Endothelial cell (in vitro differentiated cells): ENCODE measurements at regions not wholly inside any gene's neighbourhood (a gene's known extent, or its start where the extent isn't known, plus 50 kb on each side); places are given as distances from the start of the nearest gene placed in this dataset.

Experiments used
- DNase-seq: peaks from one replicate; pipeline ENCODE4 v3.0.0; 2021; ENCODE audit warnings: low spot score
- H3K27ac Mint-ChIP-seq: one replicate; pipeline ENCODE4 v1.8.0; 2021; ENCODE audit warnings: mixed read lengths, inconsistent platforms; ENCODE audit not compliant: unreplicated experiment
- H3K27me3 Mint-ChIP-seq: one replicate; pipeline ENCODE4 v1.8.0; 2021; ENCODE audit warnings: mild to moderate bottlenecking, moderate library complexity, mixed read lengths, inconsistent platforms; ENCODE audit not compliant: unreplicated experiment
- H3K36me3 Mint-ChIP-seq: one replicate; pipeline ENCODE4 v1.8.0; 2021; ENCODE audit warnings: mild to moderate bottlenecking, low read depth, mixed read lengths, inconsistent platforms; ENCODE audit not compliant: unreplicated experiment
- H3K4me1 Mint-ChIP-seq: one replicate; pipeline ENCODE4 v1.8.0; 2021; ENCODE audit warnings: mild to moderate bottlenecking, mixed read lengths, inconsistent platforms; ENCODE audit not compliant: unreplicated experiment
- H3K4me3 Mint-ChIP-seq: one replicate; pipeline ENCODE4 v1.8.0; 2021; ENCODE audit warnings: mild to moderate bottlenecking, mixed read lengths, inconsistent platforms; ENCODE audit not compliant: unreplicated experiment
- H3K9me3 Mint-ChIP-seq: one replicate; pipeline ENCODE4 v1.8.0; 2021; ENCODE audit warnings: mixed read lengths, inconsistent platforms; ENCODE audit not compliant: unreplicated experiment
- CTCF ChIP-seq: fragments of 200-600 bp; sonication (generic); IDR thresholded peaks from one replicate; pipeline ENCODE4 v1.5.0; 2021; ENCODE audit warnings: antibody characterized with exemption; ENCODE audit not compliant: unreplicated experiment

- Mint-ChIP-seq H3K9me3 (no peaks in the 10 kb centered on the region), H3K27me3 (no peaks in the 10 kb centered on the region), H3K36me3 (no peaks in the 10 kb centered on the region), H3K27ac (no peak overlapping the region), H3K4me3 (no peak overlapping the region), H3K4me1 (no peaks in the 10 kb centered on the region)
- no peak for DNase-seq
- no peak for TF ChIP-seq CTCF
These were observed 388.2 kb upstream of the RPS23 start for GRCh38 chr5:82666312-82666711.

- no peaks in the 10 kb centered on the region for H3K36me3 Mint-ChIP-seq
These were observed 386.6 kb upstream of the RPS23 start for GRCh38 chr5:82664732-82665131.

GRCh38 chr5:82663225-82663624 is 385.1 kb upstream of the RPS23 start:
- no peak overlapping the region for H3K27ac Mint-ChIP-seq
- H3K9me3 Mint-ChIP-seq: no peaks in the 10 kb centered on the region
- H3K4me3 Mint-ChIP-seq: no peak overlapping the region
- no peaks in the 10 kb centered on the region for H3K27me3 Mint-ChIP-seq
- H3K36me3 Mint-ChIP-seq: no peaks in the 10 kb centered on the region
- DNase-seq: no peak
- TF ChIP-seq CTCF: no peak
- H3K4me1 Mint-ChIP-seq: no peaks in the 10 kb centered on the region

More at GRCh38 chr5:82664732-82665131, 386.6 kb upstream of the RPS23 start:
- TF ChIP-seq CTCF: no peak
- no peak for DNase-seq
- Mint-ChIP-seq H3K27me3 (no peaks in the 10 kb centered on the region), H3K9me3 (no peaks in the 10 kb centered on the region), H3K4me1 (no peaks in the 10 kb centered on the region), H3K27ac (no peak overlapping the region), H3K4me3 (no peak overlapping the region)

- H3K27ac Mint-ChIP-seq: no peak overlapping the region
- no peak for DNase-seq
- H3K27me3 Mint-ChIP-seq: no peaks in the 10 kb centered on the region
- no peak overlapping the region for H3K4me3 Mint-ChIP-seq
- TF ChIP-seq CTCF: no peak
- no peaks in the 10 kb centered on the region for H3K36me3 Mint-ChIP-seq
- H3K4me1 Mint-ChIP-seq: peaks cover 3% of the 10 kb centered on the region
- no peaks in the 10 kb centered on the region for H3K9me3 Mint-ChIP-seq
These were observed 384.2 kb upstream of the RPS23 start for GRCh38 chr5:82662340-82662739.

GRCh38 chr5:82661933-82662332 is 383.8 kb upstream of the RPS23 start:
- no peaks in the 10 kb centered on the region for H3K27me3 Mint-ChIP-seq
- no peak overlapping the region for H3K27ac Mint-ChIP-seq
- H3K4me1 Mint-ChIP-seq: peaks cover 5% of the 10 kb centered on the region
- DNase-seq: no peak
- no peak overlapping the region for H3K4me3 Mint-ChIP-seq
- no peaks in the 10 kb centered on the region for H3K36me3 Mint-ChIP-seq
- no peak for TF ChIP-seq CTCF
- no peaks in the 10 kb centered on the region for H3K9me3 Mint-ChIP-seq
